Duodenal mucosa (tissue), 2 donors: ENCODE measurements at regions not wholly inside any gene's neighbourhood (a gene's known extent, or its start where the extent isn't known, plus 50 kb on each side); places are given as distances from the start of the nearest gene placed in this dataset.

Experiments
- H3K27ac ChIP-seq: one replicate; pipeline ENCODE4 v1.7.0; 2013; ENCODE audit warnings: low read depth, low read length
- H3K27me3 ChIP-seq, 2 donors: one replicate each; pipeline ENCODE4 v1.7.0; 2013; ENCODE audit warnings: low read length in 2 of 2, control low read depth in 1 of 2; ENCODE audit not compliant: insufficient read depth in 2 of 2, control insufficient read depth in 1 of 2
- H3K36me3 ChIP-seq, 2 donors: one replicate each; pipeline ENCODE4 v1.7.0; 2013; ENCODE audit warnings: low read length in 2 of 2, control low read depth in 1 of 2; ENCODE audit not compliant: insufficient read depth in 2 of 2, control insufficient read depth in 1 of 2
- H3K4me1 ChIP-seq, 2 donors: one replicate each; pipeline ENCODE4 v1.7.0; 2013; ENCODE audit warnings: low read length in 2 of 2, control low read depth in 1 of 2; ENCODE audit not compliant: insufficient read depth in 2 of 2, control insufficient read depth in 1 of 2
- H3K4me3 ChIP-seq, 2 donors: one replicate each; pipeline ENCODE4 v1.7.0; 2013; ENCODE audit warnings: low read length in 2 of 2, low read depth in 1 of 2
- H3K9ac ChIP-seq, 2 donors: one replicate each; pipeline ENCODE4 v1.7.0; 2013; ENCODE audit warnings: low read length in 2 of 2, low read depth in 1 of 2
- H3K9me3 ChIP-seq, 2 donors: one replicate each; pipeline ENCODE4 v1.7.0; 2013; ENCODE audit warnings: low read length in 2 of 2, control low read depth in 1 of 2; ENCODE audit not compliant: control insufficient read depth in 1 of 2

GRCh38 chr5:17925276-17925675 lies 291.0 kb downstream of the TAF11L14 start:
- H3K9ac ChIP-seq, result no peak overlapping the region
- H3K36me3 ChIP-seq, result no peaks in the 10 kb centered on the region
- H3K27me3 ChIP-seq, result no peaks in the 10 kb centered on the region
- H3K9me3 ChIP-seq, result peaks cover 2 to 4% of the 10 kb centered on the region in 2 donors
- H3K4me1 ChIP-seq, result no peaks in the 10 kb centered on the region
- H3K27ac ChIP-seq, result no peak overlapping the region
- no peak overlapping the region for H3K4me3 ChIP-seq

GRCh38 chr5:17928581-17928981 lies 294.3 kb downstream of the TAF11L14 start:
- Histone ChIP-seq H3K9me3 (peaks cover 12 to 30% of the 10 kb centered on the region in 2 donors), H3K4me3 (no peak overlapping the region), H3K27ac (no peak overlapping the region), H3K9ac (no peak overlapping the region), H3K27me3 (no peaks in the 10 kb centered on the region), H3K36me3 (no peaks in the 10 kb centered on the region), H3K4me1 (no peaks in the 10 kb centered on the region)

GRCh38 chr5:17929171-17929570 lies 294.9 kb downstream of the TAF11L14 start:
- Histone ChIP-seq H3K36me3 (no peaks in the 10 kb centered on the region), H3K27ac (no peak overlapping the region), H3K27me3 (no peaks in the 10 kb centered on the region), H3K9ac (no peak overlapping the region), H3K4me1 (no peaks in the 10 kb centered on the region), H3K4me3 (no peak overlapping the region), H3K9me3 (peaks cover 15 to 30% of the 10 kb centered on the region in 2 donors)

- Histone ChIP-seq H3K4me1 (no peaks in the 10 kb centered on the region), H3K9ac (no peak overlapping the region)
Observed at GRCh38 chr5:17930346-17930745, 296.1 kb downstream of the TAF11L14 start.

GRCh38 chr5:17944046-17944445 lies 309.8 kb downstream of the TAF11L14 start:
- no peak overlapping the region for H3K9ac ChIP-seq
- H3K27ac ChIP-seq, result no peak overlapping the region
- no peaks in the 10 kb centered on the region for H3K4me1 ChIP-seq
- no peak overlapping the region for H3K4me3 ChIP-seq
- no peaks in the 10 kb centered on the region for H3K27me3 ChIP-seq
- peaks cover 2 to 17% of the 10 kb centered on the region in 2 donors for H3K9me3 ChIP-seq
- no peaks in the 10 kb centered on the region for H3K36me3 ChIP-seq

More at GRCh38 chr5:17930346-17930745, 296.1 kb downstream of the TAF11L14 start:
- peaks cover 20 to 30% of the 10 kb centered on the region in 2 donors for H3K9me3 ChIP-seq
- H3K27me3 ChIP-seq, result no peaks in the 10 kb centered on the region
- H3K36me3 ChIP-seq, result no peaks in the 10 kb centered on the region
- no peak overlapping the region for H3K27ac ChIP-seq
- H3K4me3 ChIP-seq, result no peak overlapping the region

GRCh38 chr5:17947029-17947428 lies 312.8 kb downstream of the TAF11L14 start:
- no peaks in the 10 kb centered on the region for H3K27me3 ChIP-seq
- H3K4me1 ChIP-seq, result no peaks in the 10 kb centered on the region
- H3K36me3 ChIP-seq, result no peaks in the 10 kb centered on the region
- no peak overlapping the region for H3K4me3 ChIP-seq
- no peak overlapping the region for H3K9ac ChIP-seq
- no peak overlapping the region for H3K27ac ChIP-seq
- H3K9me3 ChIP-seq, result peaks cover 7 to 27% of the 10 kb centered on the region in 2 donors

GRCh38 chr5:17951392-17952169 lies 317.3 kb downstream of the TAF11L14 start:
- Histone ChIP-seq H3K9me3 (peaks cover 9 to 14% of the 10 kb centered on the region in 2 donors), H3K36me3 (no peaks in the 10 kb centered on the region), H3K4me3 (no peak overlapping the region), H3K27ac (no peak overlapping the region), H3K9ac (no peak overlapping the region), H3K27me3 (no peaks in the 10 kb centered on the region), H3K4me1 (no peaks in the 10 kb centered on the region)

GRCh38 chr5:17952231-17952630 lies 318.0 kb downstream of the TAF11L14 start:
- no peaks in the 10 kb centered on the region for H3K27me3 ChIP-seq
- no peak overlapping the region for H3K27ac ChIP-seq
- no peaks in the 10 kb centered on the region for H3K36me3 ChIP-seq
- no peak overlapping the region for H3K4me3 ChIP-seq
- H3K9ac ChIP-seq, result no peak overlapping the region
- no peaks in the 10 kb centered on the region for H3K4me1 ChIP-seq
- H3K9me3 ChIP-seq, result peaks cover 9 to 14% of the 10 kb centered on the region in 2 donors

- Histone ChIP-seq H3K9me3 (peaks cover 3 to 9% of the 10 kb centered on the region in 2 donors), H3K4me1 (no peaks in the 10 kb centered on the region), H3K27ac (no peak overlapping the region), H3K4me3 (no peak overlapping the region), H3K27me3 (no peaks in the 10 kb centered on the region), H3K9ac (no peak overlapping the region), H3K36me3 (no peaks in the 10 kb centered on the region)
Observed at GRCh38 chr5:17964067-17964466, 329.8 kb downstream of the TAF11L14 start.

GRCh38 chr5:17966640-17967402 lies 332.6 kb downstream of the TAF11L14 start:
- Histone ChIP-seq H3K4me1 (no peaks in the 10 kb centered on the region), H3K27ac (no peak overlapping the region), H3K4me3 (no peak overlapping the region), H3K9ac (no peak overlapping the region), H3K36me3 (no peaks in the 10 kb centered on the region), H3K27me3 (no peaks in the 10 kb centered on the region), H3K9me3 (peaks cover 0 to 3% of the 10 kb centered on the region in 2 donors)
